ENCODE measurements at regions not wholly inside any gene's neighbourhood (a gene's known extent, or its start where the extent isn't known, plus 50 kb on each side); places are given as distances from the start of the nearest gene placed in this dataset.

DNA sequence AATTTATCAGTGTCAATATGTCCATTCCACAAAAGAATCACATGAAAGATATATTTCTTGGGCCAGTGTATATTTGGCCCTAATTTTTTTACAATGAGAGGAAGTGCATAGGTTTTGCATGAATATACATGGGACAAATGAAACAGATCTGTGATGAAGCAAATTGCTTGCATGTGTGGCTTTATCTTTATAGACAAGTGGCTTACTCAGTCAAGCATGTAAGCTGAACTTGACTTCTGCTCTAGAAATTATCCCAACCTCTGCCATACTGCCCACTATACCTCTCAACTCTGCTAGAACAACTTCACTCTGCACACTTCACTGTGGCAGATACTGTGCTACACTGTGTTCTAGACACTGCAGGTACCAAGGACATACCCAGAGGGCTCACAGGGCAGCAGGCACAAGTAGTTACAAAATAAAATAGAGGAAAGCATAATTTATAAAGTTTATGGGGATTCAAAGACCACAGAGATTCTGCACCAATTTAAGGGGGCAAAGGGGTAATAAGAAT, 349.2 kb upstream of the HSF2 start:
- Histone ChIP-seq H3K27ac (ENCODE audit: low read length) (no peak overlapping the region), H3F3A (ENCODE audit: insufficient read depth, low read length, poor library complexity, severe bottlenecking) (no peaks in the 10 kb centered on the region), H3K36me3 (ENCODE audit: insufficient read depth, low read length) (no peaks in the 10 kb centered on the region), H3K4me2 (ENCODE audit: low read length) (no peak overlapping the region), H3K79me2 (replicated peaks; ENCODE audit: insufficient read depth, low read length) (no peaks in the 10 kb centered on the region), H3K27me3 (ENCODE audit: insufficient read depth, low read depth, low read length) (no peaks in the 10 kb centered on the region), H3K9me3 (ENCODE audit: low read length) (no peaks in the 10 kb centered on the region), H4K20me1 (ENCODE audit: insufficient read depth) (no peaks in the 10 kb centered on the region), H2AFZ (ENCODE audit: low read depth, low read length) (no peak overlapping the region), H3K4me3 (ENCODE audit: low read length) (no peak overlapping the region), H3K9ac (ENCODE audit: low read length) (no peak overlapping the region), H3K9me2 (ENCODE audit: insufficient read depth, low read length) (no peaks in the 10 kb centered on the region)
- no peak for TF ChIP-seq MXI1 (conservative IDR thresholded peaks at IDR 0.05; ENCODE audit: poor library complexity, severe bottlenecking)
- TF ChIP-seq TAF1 (IDR thresholded peaks at IDR 0.05; ENCODE audit: low read depth): no peak
- TF ChIP-seq REST (IDR thresholded peaks at IDR 0.05; ENCODE audit: borderline replicate concordance): no peak
- no peak for TF ChIP-seq EP300 (conservative IDR thresholded peaks at IDR 0.05; ENCODE audit: poor library complexity, severe bottlenecking)

GRCh38 chr6:122052346-122052900, 347.0 kb upstream of the HSF2 start:
- Histone ChIP-seq H2AFZ (ENCODE audit: low read depth, low read length) (no peak overlapping the region), H3F3A (ENCODE audit: insufficient read depth, low read length, poor library complexity, severe bottlenecking) (no peaks in the 10 kb centered on the region), H3K27me3 (ENCODE audit: insufficient read depth, low read depth, low read length) (no peaks in the 10 kb centered on the region), H3K27ac (ENCODE audit: low read length) (no peak overlapping the region), H3K9me2 (ENCODE audit: insufficient read depth, low read length) (no peaks in the 10 kb centered on the region), H4K20me1 (ENCODE audit: insufficient read depth) (no peaks in the 10 kb centered on the region), H3K9me3 (ENCODE audit: low read length) (no peaks in the 10 kb centered on the region), H3K4me2 (ENCODE audit: low read length) (no peak overlapping the region), H3K36me3 (ENCODE audit: insufficient read depth, low read length) (no peaks in the 10 kb centered on the region), H3K79me2 (replicated peaks; ENCODE audit: insufficient read depth, low read length) (no peaks in the 10 kb centered on the region), H3K4me3 (ENCODE audit: low read length) (no peak overlapping the region), H3K9ac (ENCODE audit: low read length) (no peak overlapping the region)
- TF ChIP-seq EZH2 (IDR thresholded peaks at IDR 0.05; ENCODE audit: borderline replicate concordance, insufficient read depth, low read length, poor library complexity, severe bottlenecking) (no peak), TAF1 (IDR thresholded peaks at IDR 0.05; ENCODE audit: low read depth) (no peak), MXI1 (conservative IDR thresholded peaks at IDR 0.05; ENCODE audit: poor library complexity, severe bottlenecking) (no peak), POLR2AphosphoS5 (IDR thresholded peaks at IDR 0.05) (no peak), EP300 (conservative IDR thresholded peaks at IDR 0.05; ENCODE audit: poor library complexity, severe bottlenecking) (no peak), REST (IDR thresholded peaks at IDR 0.05; ENCODE audit: borderline replicate concordance) (no peak), SMC3 (conservative IDR thresholded peaks at IDR 0.05; ENCODE audit: poor library complexity) (no peak), RAD21 (conservative IDR thresholded peaks at IDR 0.05) (no peak)
- TF ChIP-seq, protein P1, sequence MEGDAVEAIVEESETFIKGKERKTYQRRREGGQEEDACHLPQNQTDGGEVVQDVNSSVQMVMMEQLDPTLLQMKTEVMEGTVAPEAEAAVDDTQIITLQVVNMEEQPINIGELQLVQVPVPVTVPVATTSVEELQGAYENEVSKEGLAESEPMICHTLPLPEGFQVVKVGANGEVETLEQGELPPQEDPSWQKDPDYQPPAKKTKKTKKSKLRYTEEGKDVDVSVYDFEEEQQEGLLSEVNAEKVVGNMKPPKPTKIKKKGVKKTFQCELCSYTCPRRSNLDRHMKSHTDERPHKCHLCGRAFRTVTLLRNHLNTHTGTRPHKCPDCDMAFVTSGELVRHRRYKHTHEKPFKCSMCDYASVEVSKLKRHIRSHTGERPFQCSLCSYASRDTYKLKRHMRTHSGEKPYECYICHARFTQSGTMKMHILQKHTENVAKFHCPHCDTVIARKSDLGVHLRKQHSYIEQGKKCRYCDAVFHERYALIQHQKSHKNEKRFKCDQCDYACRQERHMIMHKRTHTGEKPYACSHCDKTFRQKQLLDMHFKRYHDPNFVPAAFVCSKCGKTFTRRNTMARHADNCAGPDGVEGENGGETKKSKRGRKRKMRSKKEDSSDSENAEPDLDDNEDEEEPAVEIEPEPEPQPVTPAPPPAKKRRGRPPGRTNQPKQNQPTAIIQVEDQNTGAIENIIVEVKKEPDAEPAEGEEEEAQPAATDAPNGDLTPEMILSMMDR (IDR thresholded peaks at IDR 0.05; ENCODE audit: poor library complexity, severe bottlenecking): no peak
